SH-SY5Y (cell line): ENCODE measurements at regions not wholly inside any gene's neighbourhood (a gene's known extent, or its start where the extent isn't known, plus 50 kb on each side); places are given as distances from the start of the nearest gene placed in this dataset.

ENCODE experiments used
- GATA2 ChIP-seq: IDR thresholded peaks from 2 replicates; pipeline ENCODE4 v1.6.1; 2011; ENCODE audit warnings: mild to moderate bottlenecking, low read depth, low read length
- GATA3 ChIP-seq: IDR thresholded peaks from 2 replicates; pipeline ENCODE4 v1.6.1; 2011; ENCODE audit warnings: low read depth, mild to moderate bottlenecking, low read length, moderate library complexity

DNA sequence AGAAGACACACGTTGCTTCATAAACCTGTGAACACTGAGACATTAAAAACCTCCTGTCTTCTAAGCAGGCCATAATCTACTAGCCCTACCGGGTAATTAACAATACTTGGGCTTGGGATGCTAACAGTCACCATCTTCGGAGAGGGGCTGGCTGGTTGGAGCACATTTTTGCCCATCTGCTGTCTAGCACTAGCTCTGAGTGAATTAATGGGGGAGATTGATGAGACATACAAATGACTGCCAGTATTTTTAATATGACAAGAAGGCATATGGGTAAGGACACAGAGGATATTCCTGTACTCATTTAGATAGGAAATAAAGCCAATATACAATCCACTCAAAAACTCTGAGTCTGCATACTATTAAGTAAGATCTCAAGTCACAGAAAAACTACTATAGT lies 651.6 kb upstream of the SOX11 start:
- no peak for TF ChIP-seq GATA2
- no peak for TF ChIP-seq GATA3
